Duodenal mucosa (tissue), 2 donors: ENCODE measurements at regions not wholly inside any gene's neighbourhood (a gene's known extent, or its start where the extent isn't known, plus 50 kb on each side); places are given as distances from the start of the nearest gene placed in this dataset.
A peak's percentile ranks its signal among the peaks of the same experiment; 100 is the strongest.

ENCODE experiments used
- H3K27ac ChIP-seq: one replicate; pipeline ENCODE4 v1.7.0; 2013; ENCODE audit warnings: low read depth, low read length
- H3K27me3 ChIP-seq, 2 donors: one replicate each; pipeline ENCODE4 v1.7.0; 2013; ENCODE audit warnings: low read length in 2 of 2, control low read depth in 1 of 2; ENCODE audit not compliant: insufficient read depth in 2 of 2, control insufficient read depth in 1 of 2
- H3K36me3 ChIP-seq, 2 donors: one replicate each; pipeline ENCODE4 v1.7.0; 2013; ENCODE audit warnings: low read length in 2 of 2, control low read depth in 1 of 2; ENCODE audit not compliant: insufficient read depth in 2 of 2, control insufficient read depth in 1 of 2
- H3K4me1 ChIP-seq, 2 donors: one replicate each; pipeline ENCODE4 v1.7.0; 2013; ENCODE audit warnings: low read length in 2 of 2, control low read depth in 1 of 2; ENCODE audit not compliant: insufficient read depth in 2 of 2, control insufficient read depth in 1 of 2
- H3K4me3 ChIP-seq, 2 donors: one replicate each; pipeline ENCODE4 v1.7.0; 2013; ENCODE audit warnings: low read length in 2 of 2, low read depth in 1 of 2
- H3K9ac ChIP-seq, 2 donors: one replicate each; pipeline ENCODE4 v1.7.0; 2013; ENCODE audit warnings: low read length in 2 of 2, low read depth in 1 of 2
- H3K9me3 ChIP-seq, 2 donors: one replicate each; pipeline ENCODE4 v1.7.0; 2013; ENCODE audit warnings: low read length in 2 of 2, control low read depth in 1 of 2; ENCODE audit not compliant: control insufficient read depth in 1 of 2

- no peaks in the 10 kb centered on the region for H3K27me3 ChIP-seq
- H3K27ac ChIP-seq = no peak overlapping the region
- no peaks in the 10 kb centered on the region for H3K4me1 ChIP-seq
- no peak overlapping the region for H3K4me3 ChIP-seq
- H3K9ac ChIP-seq = no peak overlapping the region
- H3K9me3 ChIP-seq = no peaks in the 10 kb centered on the region
- H3K36me3 ChIP-seq = no peaks in the 10 kb centered on the region
These were observed 316.1 kb upstream of the SNX7 start for GRCh38 chr1:98345417-98345816.

- Histone ChIP-seq H3K36me3 (no peaks in the 10 kb centered on the region), H3K4me1 (no peaks in the 10 kb centered on the region), H3K9me3 (no peaks in the 10 kb centered on the region), H3K9ac (no peak overlapping the region), H3K4me3 (no peak overlapping the region), H3K27me3 (no peaks in the 10 kb centered on the region), H3K27ac (no peak overlapping the region)
These were observed 316.8 kb upstream of the SNX7 start for GRCh38 chr1:98344731-98345130.

GRCh38 chr1:98342566-98342965, 319.0 kb upstream of the SNX7 start:
- Histone ChIP-seq H3K27ac (no peak overlapping the region), H3K9me3 (no peaks in the 10 kb centered on the region), H3K4me1 (peaks cover 0 to under 1% of the 10 kb centered on the region in 2 donors), H3K36me3 (no peaks in the 10 kb centered on the region), H3K4me3 (no peak overlapping the region), H3K9ac (no peak overlapping the region), H3K27me3 (no peaks in the 10 kb centered on the region)

- Histone ChIP-seq H3K4me3 (no peak overlapping the region), H3K36me3 (no peaks in the 10 kb centered on the region), H3K27me3 (no peaks in the 10 kb centered on the region), H3K9me3 (no peaks in the 10 kb centered on the region), H3K4me1 (peaks cover 0 to 7% of the 10 kb centered on the region in 2 donors), H3K9ac (no peak overlapping the region), H3K27ac (no peak overlapping the region)
These were observed 321.0 kb upstream of the SNX7 start for GRCh38 chr1:98340511-98340910.

GRCh38 chr1:98336472-98337083, 324.9 kb upstream of the SNX7 start:
- Histone ChIP-seq H3K4me3 (peak overlapping the region; percentile 64 to 67), H3K4me1 (peaks cover 0 to 7% of the 10 kb centered on the region in 2 donors), H3K36me3 (no peaks in the 10 kb centered on the region), H3K27ac (no peak overlapping the region), H3K9me3 (no peaks in the 10 kb centered on the region), H3K27me3 (no peaks in the 10 kb centered on the region), H3K9ac (no peak overlapping the region)

DNA sequence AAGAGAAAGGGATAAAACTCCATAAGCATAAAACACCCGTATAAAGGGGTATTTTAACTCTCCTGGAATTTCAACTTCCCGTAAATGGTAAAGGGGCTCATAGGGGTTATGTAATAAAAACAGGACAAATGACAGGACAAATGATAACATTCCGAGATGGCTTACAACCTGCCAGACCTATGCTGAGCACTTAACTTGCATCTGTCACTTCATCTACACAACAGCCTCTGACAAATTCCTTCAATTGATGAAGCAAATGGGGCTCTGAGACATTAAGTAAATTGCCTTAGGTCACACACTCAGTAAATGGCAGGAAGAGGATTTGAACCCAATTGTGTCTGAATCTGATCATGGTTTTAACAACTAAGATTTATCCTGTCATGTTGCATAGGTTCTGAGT, 327.6 kb upstream of the SNX7 start:
- no peaks in the 10 kb centered on the region for H3K27me3 ChIP-seq
- peaks cover 0 to 7% of the 10 kb centered on the region in 2 donors for H3K4me1 ChIP-seq
- no peak overlapping the region for H3K27ac ChIP-seq
- no peaks in the 10 kb centered on the region for H3K9me3 ChIP-seq
- H3K9ac ChIP-seq = no peak overlapping the region
- H3K36me3 ChIP-seq = no peaks in the 10 kb centered on the region
- H3K4me3 ChIP-seq = no peak overlapping the region

DNA sequence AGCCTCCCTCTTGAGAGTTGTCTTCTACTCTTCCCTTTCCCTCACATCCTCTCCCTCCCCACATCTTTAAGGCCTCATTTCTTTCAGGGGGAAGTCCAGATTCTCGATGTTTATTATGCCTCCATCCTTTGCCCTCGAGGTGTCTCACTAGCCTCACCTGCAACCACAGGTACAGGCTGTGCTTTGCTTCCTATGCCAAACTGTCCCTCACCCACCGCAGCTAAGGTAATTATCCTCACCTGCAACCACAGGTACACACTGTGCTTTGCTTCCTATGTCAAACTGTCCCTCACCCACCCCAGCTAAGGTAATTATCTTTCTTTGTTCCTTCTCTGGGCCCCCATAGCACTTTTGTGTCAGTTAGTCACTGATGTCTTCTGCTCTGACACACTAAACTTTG, 328.1 kb upstream of the SNX7 start:
- H3K4me3 ChIP-seq = no peak overlapping the region
- no peaks in the 10 kb centered on the region for H3K27me3 ChIP-seq
- H3K4me1 ChIP-seq = peaks cover 0 to 7% of the 10 kb centered on the region in 2 donors
- H3K27ac ChIP-seq = no peak overlapping the region
- no peaks in the 10 kb centered on the region for H3K9me3 ChIP-seq
- no peak overlapping the region for H3K9ac ChIP-seq
- H3K36me3 ChIP-seq = no peaks in the 10 kb centered on the region

DNA sequence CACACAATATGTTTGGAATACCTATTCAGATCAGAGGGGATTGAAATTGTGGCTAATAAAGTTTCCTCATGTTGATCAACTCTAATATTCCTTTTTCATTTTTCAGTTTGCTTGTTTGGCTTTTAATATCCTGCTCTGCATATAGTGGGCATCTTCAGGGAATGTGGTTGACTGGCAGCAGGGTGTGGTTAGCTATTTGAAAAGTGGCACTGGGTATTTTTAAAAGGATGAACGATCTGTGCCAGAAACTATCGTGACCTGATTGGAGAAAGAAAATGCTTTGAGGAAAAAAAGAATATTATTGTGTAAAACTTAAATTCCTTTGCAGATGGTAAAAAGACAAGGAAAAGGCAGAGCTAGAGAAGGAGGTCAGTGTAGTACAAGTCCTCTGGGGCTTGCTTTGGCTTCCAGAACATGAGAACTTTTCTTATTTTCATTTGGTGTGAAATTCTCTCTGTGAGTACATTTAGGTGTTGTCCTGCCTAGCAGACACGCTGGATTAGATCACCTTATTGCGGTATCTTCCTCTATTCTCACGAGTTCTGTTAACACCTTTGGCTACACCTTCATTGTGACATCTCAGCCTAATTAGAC, 329.7 kb upstream of the SNX7 start:
- H3K4me3 ChIP-seq = no peak overlapping the region
- no peaks in the 10 kb centered on the region for H3K36me3 ChIP-seq
- H3K4me1 ChIP-seq = peaks cover 2 to 3% of the 10 kb centered on the region in 2 donors
- H3K27ac ChIP-seq = no peak overlapping the region
- no peaks in the 10 kb centered on the region for H3K27me3 ChIP-seq
- no peaks in the 10 kb centered on the region for H3K9me3 ChIP-seq
- no peak overlapping the region for H3K9ac ChIP-seq

DNA sequence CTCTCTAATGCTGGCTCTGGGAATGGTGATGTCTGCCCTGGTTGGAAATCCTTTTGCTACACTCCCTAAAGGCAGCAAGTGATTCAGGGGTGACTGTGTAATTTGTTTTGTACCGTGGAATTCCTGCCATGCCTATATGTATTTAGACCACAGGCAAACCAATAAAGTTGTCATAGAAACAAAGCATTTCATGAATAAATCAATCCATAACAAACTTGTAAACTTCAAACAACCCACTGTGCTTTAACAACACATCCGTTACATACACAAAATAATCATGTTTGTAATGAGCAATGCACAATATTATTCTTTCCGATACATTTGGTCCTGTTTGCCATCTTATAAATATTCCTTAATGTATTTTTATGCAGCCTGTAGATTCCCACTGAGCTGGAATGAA, 330.3 kb upstream of the SNX7 start:
- no peak overlapping the region for H3K4me3 ChIP-seq
- no peaks in the 10 kb centered on the region for H3K27me3 ChIP-seq
- no peak overlapping the region for H3K9ac ChIP-seq
- no peaks in the 10 kb centered on the region for H3K9me3 ChIP-seq
- H3K4me1 ChIP-seq = peaks cover 3 to 5% of the 10 kb centered on the region in 2 donors
- H3K36me3 ChIP-seq = no peaks in the 10 kb centered on the region
- no peak overlapping the region for H3K27ac ChIP-seq

GRCh38 chr1:98330224-98330623, 331.3 kb upstream of the SNX7 start:
- H3K27ac ChIP-seq = no peak overlapping the region

More at GRCh38 chr1:98330224-98330623, 331.3 kb upstream of the SNX7 start:
- Histone ChIP-seq H3K36me3 (no peaks in the 10 kb centered on the region), H3K9me3 (no peaks in the 10 kb centered on the region), H3K27me3 (no peaks in the 10 kb centered on the region), H3K4me1 (peaks cover 3 to 5% of the 10 kb centered on the region in 2 donors), H3K9ac (no peak overlapping the region), H3K4me3 (no peak overlapping the region)
